Endodermal cell (in vitro differentiated cells): ENCODE measurements at regions not wholly inside any gene's neighbourhood (a gene's known extent, or its start where the extent isn't known, plus 50 kb on each side); places are given as distances from the start of the nearest gene placed in this dataset.

ENCODE experiments used
- DNase-seq: peaks from one replicate; pipeline ENCODE4 v3.0.0-alpha.2; 2017
- H3K27ac ChIP-seq: 2 replicates; pipeline ENCODE4 v1.5.1; 2013; ENCODE audit warnings: mild to moderate bottlenecking, low read depth, low read length, moderate library complexity
- H3K27me3 ChIP-seq: 2 replicates; pipeline ENCODE4 v1.6.1; 2013; ENCODE audit warnings: mild to moderate bottlenecking, low read length, moderate library complexity; ENCODE audit not compliant: insufficient read depth, control insufficient read depth, poor library complexity, severe bottlenecking
- H3K36me3 ChIP-seq: 2 replicates; pipeline ENCODE4 v1.7.0; 2013; ENCODE audit warnings: mild to moderate bottlenecking, low read length, moderate library complexity; ENCODE audit not compliant: control insufficient read depth, insufficient read depth
- H3K4me1 ChIP-seq: one replicate; pipeline ENCODE4 v1.7.0; 2013; ENCODE audit warnings: low read length; ENCODE audit not compliant: control insufficient read depth, insufficient read depth
- H3K4me3 ChIP-seq: 2 replicates; pipeline ENCODE4 v1.5.1; 2013; ENCODE audit warnings: mild to moderate bottlenecking, low read length, moderate library complexity
- H3K9ac ChIP-seq: 2 replicates; pipeline ENCODE4 v1.6.1; 2013; ENCODE audit warnings: mild to moderate bottlenecking, low read length, moderate library complexity; ENCODE audit not compliant: poor library complexity, severe bottlenecking; ENCODE audit errors: extremely low read depth
- H3K9me3 ChIP-seq: 2 replicates; pipeline ENCODE4 v1.6.1; 2013; ENCODE audit warnings: mild to moderate bottlenecking, low read length, moderate library complexity; ENCODE audit not compliant: control insufficient read depth
- H3K27ac Mint-ChIP-seq: 2 replicates; pipeline ENCODE4 v1.8.0; 2020; ENCODE audit warnings: mixed read lengths
- H3K27me3 Mint-ChIP-seq: 2 replicates; pipeline ENCODE4 v1.8.0; 2021; ENCODE audit warnings: mild to moderate bottlenecking, mixed read lengths; ENCODE audit not compliant: insufficient read depth
- H3K36me3 Mint-ChIP-seq: 2 replicates; pipeline ENCODE4 v1.8.0; 2020; ENCODE audit warnings: low read depth, mixed read lengths
- H3K4me1 Mint-ChIP-seq: 2 replicates; pipeline ENCODE4 v1.8.0; 2020; ENCODE audit warnings: mixed read lengths
- H3K4me3 Mint-ChIP-seq: 2 replicates; pipeline ENCODE4 v1.8.0; 2020; ENCODE audit warnings: mild to moderate bottlenecking, moderate library complexity, mixed read lengths
- H3K9me3 Mint-ChIP-seq: 2 replicates; pipeline ENCODE4 v1.8.0; 2020; ENCODE audit warnings: mild to moderate bottlenecking, mixed read lengths
- CTCF ChIP-seq: fragments of 200-600 bp; sonication (generic); conservative IDR thresholded peaks from 2 replicates; pipeline ENCODE4 v1.5.0; 2021; ENCODE audit warnings: antibody characterized with exemption, mild to moderate bottlenecking
- WGBS, 2 experiments: methylation state at CpG; one replicate each; pipeline versions ENCODE4 v1.1.5 to v1.1.7; 2013; ENCODE audit warnings: missing lambda C conversion rate in 2 of 2, mixed read lengths in 1 of 2; ENCODE audit not compliant: insufficient coverage in 1 of 2, insufficient read length in 1 of 2; 5-methylcytosine and 5-hydroxymethylcytosine counted together

GRCh38 chr5:124466011-124466410, 280.4 kb downstream of the ZNF608 start:
- no peaks in the 10 kb centered on the region for H3K4me1 ChIP-seq
- Mint-ChIP-seq H3K36me3 (peaks cover 5% of the 10 kb centered on the region), H3K4me3 (no peak overlapping the region), H3K27me3 (no peaks in the 10 kb centered on the region), H3K27ac (no peak overlapping the region), H3K4me1 (peaks cover 23% of the 10 kb centered on the region), H3K9me3 (no peaks in the 10 kb centered on the region)
- whole genome bisulfite sequencing, 2 experiments = 94 to 100% methylated on average over 3 to 4 of the region's 4 CpGs
- DNase-seq = no peak
- peaks cover 21% of the 10 kb centered on the region for H3K9me3 ChIP-seq
- H3K27me3 ChIP-seq = no peaks in the 10 kb centered on the region
- H3K36me3 ChIP-seq = no peaks in the 10 kb centered on the region
- TF ChIP-seq CTCF = no peak
- no peak overlapping the region for H3K4me3 ChIP-seq
- H3K9ac ChIP-seq = no peak overlapping the region
- H3K27ac ChIP-seq = no peak overlapping the region

GRCh38 chr5:124463851-124464250, 282.6 kb downstream of the ZNF608 start:
- Mint-ChIP-seq H3K9me3 (peaks cover 12% of the 10 kb centered on the region), H3K27me3 (no peaks in the 10 kb centered on the region), H3K27ac (no peak overlapping the region), H3K4me1 (peaks cover 18% of the 10 kb centered on the region), H3K4me3 (no peak overlapping the region), H3K36me3 (peaks cover 17% of the 10 kb centered on the region)
- no peak overlapping the region for H3K27ac ChIP-seq
- H3K9ac ChIP-seq = no peak overlapping the region
- peaks cover 35% of the 10 kb centered on the region for H3K9me3 ChIP-seq
- H3K4me3 ChIP-seq = no peak overlapping the region
- no peak for DNase-seq
- no peaks in the 10 kb centered on the region for H3K4me1 ChIP-seq
- TF ChIP-seq CTCF = no peak
- H3K36me3 ChIP-seq = no peaks in the 10 kb centered on the region
- H3K27me3 ChIP-seq = no peaks in the 10 kb centered on the region
- whole genome bisulfite sequencing, 2 experiments = 87 to 97% methylated on average over 3 of the region's 3 CpGs

- no peaks in the 10 kb centered on the region for H3K4me1 ChIP-seq
- H3K9me3 Mint-ChIP-seq = peaks cover 12% of the 10 kb centered on the region
- no peak for TF ChIP-seq CTCF
- H3K9ac ChIP-seq = no peak overlapping the region
- no peak overlapping the region for H3K27ac Mint-ChIP-seq
- no peaks in the 10 kb centered on the region for H3K27me3 ChIP-seq
- peaks cover 35% of the 10 kb centered on the region for H3K9me3 ChIP-seq
- H3K36me3 Mint-ChIP-seq = peaks cover 17% of the 10 kb centered on the region
- peaks cover 14% of the 10 kb centered on the region for H3K4me1 Mint-ChIP-seq
- 75% methylated on average over 4 of the region's 4 CpGs; no CpG with 5 or more reads in 1 of the 2 experiments for WGBS, 2 experiments
- H3K27me3 Mint-ChIP-seq = no peaks in the 10 kb centered on the region
- H3K27ac ChIP-seq = peak overlapping the region; percentile 85
- no peak for DNase-seq
- no peaks in the 10 kb centered on the region for H3K36me3 ChIP-seq
- no peak overlapping the region for H3K4me3 ChIP-seq
- no peak overlapping the region for H3K4me3 Mint-ChIP-seq
Measured at GRCh38 chr5:124462751-124463150, 283.7 kb downstream of the ZNF608 start.
